Transverse colon (tissue), 4 donors: ENCODE measurements at regions not wholly inside any gene's neighbourhood (a gene's known extent, or its start where the extent isn't known, plus 50 kb on each side); places are given as distances from the start of the nearest gene placed in this dataset.

ENCODE experiments used
- CTCF ChIP-seq, 5 experiments: fragments of 200-600 bp in 3 of 5; fragments of 450-650 bp in 2 of 5; sonication (generic) in 3 of 5; IDR thresholded peaks; 1 replicate in 2 of 5; 2 replicates in 3 of 5; pipeline ENCODE4 v1.5.1; 2016 to 2017; ENCODE audit warnings: antibody characterized with exemption in 5 of 5, inconsistent platforms in 3 of 5, mild to moderate bottlenecking in 2 of 5, moderate library complexity in 1 of 5
- POLR2A ChIP-seq: fragments of 450-650 bp; IDR thresholded peaks from one replicate; pipeline ENCODE4 v1.6.1; 2016; ENCODE audit warnings: antibody characterized with exemption, mild to moderate bottlenecking, moderate library complexity
- POLR2AphosphoS5 ChIP-seq, 3 donors: sonication (generic); formaldehyde crosslinking; IDR thresholded peaks; one replicate each; pipeline ENCODE4 v1.6.1; 2016; ENCODE audit warnings: antibody characterized with exemption in 3 of 3

DNA sequence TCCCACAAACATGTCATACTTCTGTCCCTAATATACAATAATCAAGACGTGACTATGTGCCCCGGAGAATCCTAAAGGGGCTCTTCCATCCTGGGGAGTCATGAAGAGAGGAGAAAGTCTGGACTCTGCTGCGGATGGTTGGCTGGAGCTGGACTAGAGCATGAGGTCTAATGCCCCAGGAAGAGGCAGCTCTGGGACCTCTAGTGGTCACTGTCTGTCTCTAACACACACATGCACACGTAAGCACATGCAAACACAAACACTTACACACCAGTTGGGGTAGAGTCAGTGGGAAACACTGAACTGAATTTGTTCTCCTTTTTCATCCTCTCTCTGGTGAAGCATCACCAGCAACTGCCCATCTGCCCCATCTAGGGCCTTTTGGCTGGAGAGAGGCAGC is 271.6 kb downstream of the TDRD15 start:
- TF ChIP-seq CTCF (IDR thresholded peaks at IDR 0.05) (no peak), POLR2A (no peak), POLR2AphosphoS5 (IDR thresholded peaks at IDR 0.05) (no peak)
